CD14-positive monocyte (primary cell): ENCODE measurements at regions not wholly inside any gene's neighbourhood (a gene's known extent, or its start where the extent isn't known, plus 50 kb on each side); places are given as distances from the start of the nearest gene placed in this dataset.

Experiments used
- DNase-seq, 3 donors: peaks; one replicate each; pipeline ENCODE4 v3.0.0-alpha.2; 2011 to 2022
- H2AFZ ChIP-seq: 2 replicates; pipeline ENCODE4 v1.6.0; 2012; ENCODE audit warnings: mild to moderate bottlenecking, low read depth, low read length, inconsistent platforms; ENCODE audit not compliant: insufficient read depth, poor library complexity, severe bottlenecking
- H3K27ac ChIP-seq, 2 donors: 1 replicate in 1 of 2; 2 replicates in 1 of 2; pipeline ENCODE4 v1.5.1; 2012 to 2013; ENCODE audit warnings: low read length in 2 of 2, control low read depth in 1 of 2, inconsistent platforms in 1 of 2, low read depth in 1 of 2, mild to moderate bottlenecking in 1 of 2
- H3K27me3 ChIP-seq, 2 donors: one replicate each; pipeline versions ENCODE4 v1.6.0 to v1.6.1; 2011 to 2013; ENCODE audit warnings: low read length in 2 of 2; ENCODE audit not compliant: control insufficient read depth in 2 of 2, insufficient read depth in 2 of 2
- H3K36me3 ChIP-seq, 2 donors: replicated peaks in 1 of 2; 1 replicate in 1 of 2; 2 replicates in 1 of 2; pipeline versions ENCODE4 v1.5.1 to v1.6.1; 2012 to 2013; ENCODE audit warnings: low read length in 2 of 2, control low read depth in 1 of 2, inconsistent platforms in 1 of 2, mild to moderate bottlenecking in 1 of 2; ENCODE audit not compliant: insufficient read depth in 2 of 2, control insufficient read depth in 1 of 2
- H3K4me1 ChIP-seq, 2 donors: 1 replicate in 1 of 2; 2 replicates in 1 of 2; pipeline versions ENCODE4 v1.5.1 to v1.6.1; 2012 to 2013; ENCODE audit warnings: low read length in 2 of 2, control low read depth in 1 of 2, inconsistent platforms in 1 of 2, mild to moderate bottlenecking in 1 of 2, moderate library complexity in 1 of 2; ENCODE audit not compliant: insufficient read depth in 2 of 2, control insufficient read depth in 1 of 2
- H3K4me2 ChIP-seq: replicated peaks from 2 replicates; pipeline ENCODE3; 2012; ENCODE audit warnings: low read length, moderate library complexity, mild to moderate bottlenecking; ENCODE audit not compliant: poor library complexity, severe bottlenecking; ENCODE audit errors: extremely low read depth
- H3K4me3 ChIP-seq, 3 experiments: fragments of 200-600 bp in 1 of 3; sonication (generic) in 1 of 3; replicated peaks in 1 of 3; 1 replicate in 2 of 3; 2 replicates in 1 of 3; pipeline ENCODE4 v1.5.1; 2011 to 2013; ENCODE audit warnings: low read length in 3 of 3, mild to moderate bottlenecking in 3 of 3, control low read depth in 2 of 3, low read depth in 2 of 3, inconsistent platforms in 1 of 3, moderate library complexity in 1 of 3
- H3K79me2 ChIP-seq: 2 replicates; pipeline ENCODE4 v1.6.0; 2012; ENCODE audit warnings: mild to moderate bottlenecking, control low read depth, inconsistent platforms, low read length, moderate library complexity; ENCODE audit not compliant: insufficient read depth
- H3K9ac ChIP-seq: 2 replicates; pipeline ENCODE4 v1.6.0; 2017; ENCODE audit warnings: low read length, mild to moderate bottlenecking; ENCODE audit not compliant: insufficient read depth, poor library complexity, severe bottlenecking
- H3K9me3 ChIP-seq, 2 donors: replicated peaks in 1 of 2; 1 replicate in 1 of 2; 2 replicates in 1 of 2; pipeline versions ENCODE4 v1.5.1 to v1.6.1; 2012 to 2013; ENCODE audit warnings: low read length in 2 of 2, control low read depth in 1 of 2; ENCODE audit not compliant: control insufficient read depth in 1 of 2, insufficient read depth in 1 of 2
- H4K20me1 ChIP-seq: 2 replicates; pipeline ENCODE4 v1.6.0; 2012; ENCODE audit warnings: mild to moderate bottlenecking, low read length, control low read depth, moderate library complexity; ENCODE audit not compliant: insufficient read depth
- H3K27ac Mint-ChIP-seq, 7 donors: one replicate each; pipeline ENCODE4 v1.8.0; 2020; ENCODE audit warnings: mild to moderate bottlenecking in 7 of 7, mixed read lengths in 7 of 7, moderate library complexity in 6 of 7, inconsistent platforms in 2 of 7
- H3K27me3 Mint-ChIP-seq, 3 donors: one replicate each; pipeline ENCODE4 v1.8.0; 2021 to 2022; ENCODE audit warnings: low read depth in 3 of 3, mild to moderate bottlenecking in 3 of 3, mixed read lengths in 3 of 3, moderate library complexity in 3 of 3, inconsistent platforms in 1 of 3
- H3K36me3 Mint-ChIP-seq, 2 donors: one replicate each; pipeline ENCODE4 v1.8.0; 2020; ENCODE audit warnings: mixed read lengths in 2 of 2, inconsistent platforms in 1 of 2, mild to moderate bottlenecking in 1 of 2
- H3K4me1 Mint-ChIP-seq: one replicate; pipeline ENCODE4 v1.8.0; 2020; ENCODE audit warnings: mild to moderate bottlenecking, mixed read lengths
- H3K4me3 Mint-ChIP-seq, 2 donors: one replicate each; pipeline ENCODE4 v1.8.0; 2020; ENCODE audit warnings: mild to moderate bottlenecking in 2 of 2, mixed read lengths in 2 of 2, moderate library complexity in 1 of 2
- H3K9me3 Mint-ChIP-seq, 7 donors: one replicate each; pipeline ENCODE4 v1.8.0; 2020 to 2022; ENCODE audit warnings: mixed read lengths in 7 of 7, mild to moderate bottlenecking in 6 of 7, moderate library complexity in 6 of 7, inconsistent platforms in 2 of 7
- CTCF ChIP-seq: fragments of 200-600 bp; IDR thresholded peaks from one replicate; pipeline ENCODE4 v1.8.0; 2022; ENCODE audit warnings: antibody characterized with exemption, mild to moderate bottlenecking
- WGBS: methylation state at CpG from one replicate; pipeline ENCODE4 v1.1.5; 2013; ENCODE audit warnings: missing lambda C conversion rate; ENCODE audit not compliant: insufficient coverage; 5-methylcytosine and 5-hydroxymethylcytosine counted together
- intact Hi-C, 2 donors: fragments of 100-400 bp; cut with micrococcal nuclease; formaldehyde crosslinking; loops; one replicate each; pipeline versions ENCODE4 v1.15.0 to v1.15.1; 2023

- H3K36me3 ChIP-seq: no peaks in the 10 kb centered on the region
- H3K27ac ChIP-seq: no peak overlapping the region
- no peak overlapping the region for H2AFZ ChIP-seq
- Mint-ChIP-seq H3K9me3 (peaks cover 4 to 17% (median 13%) of the 10 kb centered on the region in 7 donors), H3K27me3 (peaks cover 0 to 3% (median 0%) of the 10 kb centered on the region in 3 donors), H3K4me1 (no peaks in the 10 kb centered on the region), H3K36me3 (no peaks in the 10 kb centered on the region), H3K27ac (no peak overlapping the region), H3K4me3 (no peak overlapping the region)
- H3K27me3 ChIP-seq: no peaks in the 10 kb centered on the region
- intact Hi-C loops: no loop called here
- no peak overlapping the region for H3K4me2 ChIP-seq
- no peaks in the 10 kb centered on the region for H4K20me1 ChIP-seq
- H3K79me2 ChIP-seq: no peaks in the 10 kb centered on the region
- no peaks in the 10 kb centered on the region for H3K4me1 ChIP-seq
- no peak overlapping the region for H3K9ac ChIP-seq
- H3K9me3 ChIP-seq: peaks cover 16 to 18% of the 10 kb centered on the region in 2 donors
- no peak overlapping the region for H3K4me3 ChIP-seq
- DNase-seq: no peak
- WGBS: 100% methylated on average over 1 of the region's 2 CpGs
- no peak for TF ChIP-seq CTCF
Measured at GRCh38 chr5:162529886-162530285, 462.3 kb downstream of the GABRG2 start.

GRCh38 chr5:162543437-162543836 is 475.9 kb downstream of the GABRG2 start:
- Histone ChIP-seq H3K4me1 (no peaks in the 10 kb centered on the region), H4K20me1 (no peaks in the 10 kb centered on the region), H3K79me2 (no peaks in the 10 kb centered on the region), H3K27ac (no peak overlapping the region), H3K9ac (no peak overlapping the region), H3K9me3 (peaks cover 0 to 7% of the 10 kb centered on the region in 2 donors), H3K36me3 (no peaks in the 10 kb centered on the region), H3K4me3 (no peak overlapping the region), H3K27me3 (no peaks in the 10 kb centered on the region), H3K4me2 (no peak overlapping the region), H2AFZ (no peak overlapping the region)
- no peaks in the 10 kb centered on the region for H3K4me1 Mint-ChIP-seq
- intact Hi-C loops: no loop called here
- no peaks in the 10 kb centered on the region for H3K36me3 Mint-ChIP-seq
- WGBS: 94% methylated on average over 2 of the region's 2 CpGs
- no peak overlapping the region for H3K4me3 Mint-ChIP-seq
- H3K27ac Mint-ChIP-seq: no peak overlapping the region
- no peaks in the 10 kb centered on the region for H3K27me3 Mint-ChIP-seq
- H3K9me3 Mint-ChIP-seq: peaks cover 0 to 7% (median 2%) of the 10 kb centered on the region in 7 donors
- no peak for DNase-seq
- TF ChIP-seq CTCF: no peak
